Mesendoderm (in vitro differentiated cells): ENCODE measurements at regions not wholly inside any gene's neighbourhood (a gene's known extent, or its start where the extent isn't known, plus 50 kb on each side); places are given as distances from the start of the nearest gene placed in this dataset.
A peak's percentile ranks its signal among the peaks of the same experiment; 100 is the strongest.

Experiments used
- DNase-seq: peaks from one replicate; pipeline ENCODE4 v3.0.0; 2013
- H2AK5ac ChIP-seq: 2 replicates; pipeline ENCODE4 v1.6.1; 2013; ENCODE audit warnings: low read length, inconsistent platforms
- H2BK120ac ChIP-seq: 2 replicates; pipeline ENCODE4 v1.6.1; 2013; ENCODE audit warnings: low read depth, mild to moderate bottlenecking, low read length, moderate library complexity, mixed read lengths
- H2BK15ac ChIP-seq: replicated peaks from 2 replicates; pipeline ENCODE4 v1.6.1; 2013; ENCODE audit warnings: low read depth, mild to moderate bottlenecking, moderate library complexity
- H2BK5ac ChIP-seq: 2 replicates; pipeline ENCODE4 v1.6.1; 2013; ENCODE audit warnings: low read length, inconsistent platforms
- H3K18ac ChIP-seq: 2 replicates; pipeline ENCODE4 v1.6.1; 2013; ENCODE audit warnings: mild to moderate bottlenecking, low read length, mixed read lengths
- H3K23ac ChIP-seq: one replicate; pipeline ENCODE4 v1.6.1; 2013; ENCODE audit warnings: low read length
- H3K27ac ChIP-seq: 2 replicates; pipeline ENCODE4 v1.5.1; 2013; ENCODE audit warnings: low read depth, mild to moderate bottlenecking, inconsistent platforms, low read length, moderate library complexity
- H3K27me3 ChIP-seq: 2 replicates; pipeline ENCODE4 v1.6.1; 2013; ENCODE audit warnings: low read length, control low read depth, mild to moderate bottlenecking, inconsistent platforms; ENCODE audit not compliant: insufficient read depth, poor library complexity
- H3K36me3 ChIP-seq: 2 replicates; pipeline ENCODE4 v1.6.1; 2013; ENCODE audit warnings: low read length, inconsistent platforms; ENCODE audit not compliant: control insufficient read depth, insufficient read depth
- H3K4ac ChIP-seq: one replicate; pipeline ENCODE4 v1.6.1; 2013; ENCODE audit warnings: low read depth, mild to moderate bottlenecking, low read length, moderate library complexity
- H3K4me1 ChIP-seq: 2 replicates; pipeline ENCODE4 v1.6.1; 2013; ENCODE audit warnings: low read depth, low read length, inconsistent platforms; ENCODE audit not compliant: control insufficient read depth
- H3K4me2 ChIP-seq: 2 replicates; pipeline ENCODE4 v1.6.1; 2013; ENCODE audit warnings: low read length
- H3K4me3 ChIP-seq: 2 replicates; pipeline ENCODE4 v1.5.1; 2013; ENCODE audit warnings: mild to moderate bottlenecking, low read length
- H3K56ac ChIP-seq: one replicate; pipeline ENCODE4 v1.6.1; 2013; ENCODE audit warnings: low read length
- H3K79me1 ChIP-seq: 2 replicates; pipeline ENCODE4 v1.6.1; 2013; ENCODE audit warnings: low read length, inconsistent platforms
- H3K79me2 ChIP-seq: 2 replicates; pipeline ENCODE4 v1.6.1; 2013; ENCODE audit warnings: mild to moderate bottlenecking, low read length; ENCODE audit not compliant: control insufficient read depth, insufficient read depth
- H3K9ac ChIP-seq: 2 replicates; pipeline ENCODE4 v1.6.1; 2013; ENCODE audit warnings: low read length, inconsistent platforms
- H4K5ac ChIP-seq: one replicate; pipeline ENCODE4 v1.6.1; 2013; ENCODE audit warnings: low read length
- H4K8ac ChIP-seq: one replicate; pipeline ENCODE4 v1.6.1; 2013; ENCODE audit warnings: low read depth, mild to moderate bottlenecking, control low read depth, low read length, moderate library complexity
- WGBS: extraction: QIAGEN DNeasy Blood & Tissue Kit; methylation state at CpG from one replicate; pipeline ENCODE4 v1.1.7; 2013; ENCODE audit warnings: low lambda C conversion rate, missing lambda C conversion rate; ENCODE audit not compliant: insufficient coverage; ENCODE audit errors: extremely low coverage; 5-methylcytosine and 5-hydroxymethylcytosine counted together

- H2AK5ac ChIP-seq, result no peak overlapping the region
- H3K4me2 ChIP-seq, result no peak overlapping the region
- no peak overlapping the region for H3K9ac ChIP-seq
- no peak overlapping the region for H3K4ac ChIP-seq
- no peak overlapping the region for H2BK120ac ChIP-seq
- no peak overlapping the region for H3K4me3 ChIP-seq
- H3K79me1 ChIP-seq, result no peaks in the 10 kb centered on the region
- no peak overlapping the region for H4K8ac ChIP-seq
- no peak overlapping the region for H3K18ac ChIP-seq
- H3K79me2 ChIP-seq, result no peaks in the 10 kb centered on the region
- H2BK5ac ChIP-seq, result no peak overlapping the region
- H2BK15ac ChIP-seq, result no peak overlapping the region
- H3K23ac ChIP-seq, result no peak overlapping the region
- DNase-seq, result no peak
- no peak overlapping the region for H4K5ac ChIP-seq
- no peaks in the 10 kb centered on the region for H3K4me1 ChIP-seq
- no peaks in the 10 kb centered on the region for H3K27me3 ChIP-seq
- H3K27ac ChIP-seq, result no peak overlapping the region
- no peaks in the 10 kb centered on the region for H3K36me3 ChIP-seq
- no peak overlapping the region for H3K56ac ChIP-seq
Observed at GRCh38 chr4:84264652-84265051, 234.4 kb downstream of the NKX6-1 start.

- no peak overlapping the region for H3K27ac ChIP-seq
- H3K4me3 ChIP-seq, result no peak overlapping the region
- H3K23ac ChIP-seq, result no peak overlapping the region
- no peaks in the 10 kb centered on the region for H3K36me3 ChIP-seq
- no peak overlapping the region for H4K5ac ChIP-seq
- no peak overlapping the region for H4K8ac ChIP-seq
- no peak overlapping the region for H3K18ac ChIP-seq
- H3K27me3 ChIP-seq, result no peaks in the 10 kb centered on the region
- no peaks in the 10 kb centered on the region for H3K4me1 ChIP-seq
- no peak overlapping the region for H3K9ac ChIP-seq
- no peak overlapping the region for H2BK120ac ChIP-seq
- no peak overlapping the region for H3K4ac ChIP-seq
- no peak overlapping the region for H3K56ac ChIP-seq
- no peaks in the 10 kb centered on the region for H3K79me1 ChIP-seq
- H3K4me2 ChIP-seq, result no peak overlapping the region
- no peak for DNase-seq
- no peak overlapping the region for H2AK5ac ChIP-seq
- H2BK5ac ChIP-seq, result no peak overlapping the region
- no peak overlapping the region for H2BK15ac ChIP-seq
- no peaks in the 10 kb centered on the region for H3K79me2 ChIP-seq
Observed at GRCh38 chr4:84263415-84263814, 235.7 kb downstream of the NKX6-1 start.

GRCh38 chr4:84260495-84260894, 238.6 kb downstream of the NKX6-1 start:
- H2BK120ac ChIP-seq, result no peak overlapping the region
- DNase-seq, result no peak
- H2AK5ac ChIP-seq, result no peak overlapping the region
- H3K79me1 ChIP-seq, result no peaks in the 10 kb centered on the region
- no peak overlapping the region for H3K4ac ChIP-seq
- no peaks in the 10 kb centered on the region for H3K79me2 ChIP-seq
- no peak overlapping the region for H3K4me3 ChIP-seq
- no peak overlapping the region for H3K56ac ChIP-seq
- H3K4me2 ChIP-seq, result no peak overlapping the region
- no peaks in the 10 kb centered on the region for H3K4me1 ChIP-seq
- H2BK5ac ChIP-seq, result no peak overlapping the region
- H2BK15ac ChIP-seq, result no peak overlapping the region
- no peak overlapping the region for H3K18ac ChIP-seq
- no peak overlapping the region for H4K5ac ChIP-seq
- H4K8ac ChIP-seq, result no peak overlapping the region
- H3K36me3 ChIP-seq, result no peaks in the 10 kb centered on the region
- no peak overlapping the region for H3K9ac ChIP-seq
- H3K27ac ChIP-seq, result no peak overlapping the region
- no peak overlapping the region for H3K23ac ChIP-seq
- H3K27me3 ChIP-seq, result no peaks in the 10 kb centered on the region

GRCh38 chr4:84258905-84259830, 239.9 kb downstream of the NKX6-1 start:
- Histone ChIP-seq H3K27me3 (no peaks in the 10 kb centered on the region), H3K4me1 (no peaks in the 10 kb centered on the region), H3K4ac (no peak overlapping the region), H3K18ac (no peak overlapping the region), H4K8ac (no peak overlapping the region), H3K36me3 (no peaks in the 10 kb centered on the region), H2AK5ac (no peak overlapping the region), H3K9ac (no peak overlapping the region), H3K4me2 (no peak overlapping the region), H3K27ac (no peak overlapping the region), H3K79me2 (no peaks in the 10 kb centered on the region), H2BK120ac (no peak overlapping the region), H2BK5ac (no peak overlapping the region), H3K23ac (no peak overlapping the region), H4K5ac (no peak overlapping the region), H2BK15ac (no peak overlapping the region), H3K4me3 (no peak overlapping the region), H3K56ac (no peak overlapping the region), H3K79me1 (no peaks in the 10 kb centered on the region)
- WGBS, result no CpG with 5 or more reads among the region's 2 CpGs
- DNase-seq, result peak; percentile 76

- Histone ChIP-seq H3K4me2 (no peak overlapping the region), H4K5ac (no peak overlapping the region), H3K27me3 (no peaks in the 10 kb centered on the region), H3K9ac (no peak overlapping the region), H2BK120ac (no peak overlapping the region), H2AK5ac (no peak overlapping the region), H3K56ac (no peak overlapping the region), H2BK5ac (no peak overlapping the region), H3K36me3 (no peaks in the 10 kb centered on the region), H3K23ac (no peak overlapping the region), H2BK15ac (no peak overlapping the region), H4K8ac (no peak overlapping the region), H3K4me1 (no peaks in the 10 kb centered on the region), H3K79me2 (no peaks in the 10 kb centered on the region), H3K27ac (no peak overlapping the region), H3K4me3 (no peak overlapping the region), H3K18ac (no peak overlapping the region), H3K4ac (no peak overlapping the region), H3K79me1 (no peaks in the 10 kb centered on the region)
- WGBS, result 100% methylated on average over 1 of the region's 2 CpGs
- no peak for DNase-seq
Observed at GRCh38 chr4:84254537-84254936, 244.6 kb downstream of the NKX6-1 start.

GRCh38 chr4:84249521-84249920, 249.6 kb downstream of the NKX6-1 start:
- Histone ChIP-seq H3K36me3 (no peaks in the 10 kb centered on the region), H3K4ac (no peak overlapping the region), H3K56ac (no peak overlapping the region), H3K4me1 (no peaks in the 10 kb centered on the region), H3K79me1 (no peaks in the 10 kb centered on the region), H4K5ac (no peak overlapping the region), H3K27ac (no peak overlapping the region), H2BK15ac (no peak overlapping the region), H4K8ac (no peak overlapping the region), H3K9ac (no peak overlapping the region), H3K27me3 (no peaks in the 10 kb centered on the region), H3K23ac (no peak overlapping the region), H2BK5ac (no peak overlapping the region), H3K18ac (no peak overlapping the region), H3K4me3 (no peak overlapping the region), H2AK5ac (no peak overlapping the region), H3K4me2 (no peak overlapping the region), H2BK120ac (no peak overlapping the region), H3K79me2 (no peaks in the 10 kb centered on the region)
- no peak for DNase-seq
- no CpG with 5 or more reads among the region's 2 CpGs for WGBS
